ENCODE measurements at regions not wholly inside any gene's neighbourhood (a gene's known extent, or its start where the extent isn't known, plus 50 kb on each side); places are given as distances from the start of the nearest gene placed in this dataset.

DNA sequence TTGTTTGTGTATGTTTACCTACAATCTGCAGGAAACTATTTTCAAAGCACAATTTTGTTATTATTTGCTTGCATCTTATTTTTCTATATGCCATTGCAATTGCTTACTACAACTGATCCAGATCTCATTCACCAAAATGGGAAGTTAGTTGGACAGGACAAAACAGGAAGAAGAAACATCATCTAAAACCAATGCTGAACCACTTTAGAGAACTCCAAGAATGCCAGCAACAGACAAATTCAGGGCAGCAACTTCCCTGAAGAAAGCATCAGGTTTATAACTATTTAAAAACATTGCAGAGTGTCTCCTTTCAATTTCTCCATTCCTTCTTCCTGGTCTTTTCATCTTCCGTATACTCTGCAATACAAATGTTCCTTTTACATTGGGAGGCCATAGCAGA lies 82.4 kb upstream of the SMYD2 start:
- TF ChIP-seq EZH2 (IDR thresholded peaks at IDR 0.05; ENCODE audit: borderline replicate concordance, low read depth, low read length, severe bottlenecking) = no peak
- TF ChIP-seq, protein P1, sequence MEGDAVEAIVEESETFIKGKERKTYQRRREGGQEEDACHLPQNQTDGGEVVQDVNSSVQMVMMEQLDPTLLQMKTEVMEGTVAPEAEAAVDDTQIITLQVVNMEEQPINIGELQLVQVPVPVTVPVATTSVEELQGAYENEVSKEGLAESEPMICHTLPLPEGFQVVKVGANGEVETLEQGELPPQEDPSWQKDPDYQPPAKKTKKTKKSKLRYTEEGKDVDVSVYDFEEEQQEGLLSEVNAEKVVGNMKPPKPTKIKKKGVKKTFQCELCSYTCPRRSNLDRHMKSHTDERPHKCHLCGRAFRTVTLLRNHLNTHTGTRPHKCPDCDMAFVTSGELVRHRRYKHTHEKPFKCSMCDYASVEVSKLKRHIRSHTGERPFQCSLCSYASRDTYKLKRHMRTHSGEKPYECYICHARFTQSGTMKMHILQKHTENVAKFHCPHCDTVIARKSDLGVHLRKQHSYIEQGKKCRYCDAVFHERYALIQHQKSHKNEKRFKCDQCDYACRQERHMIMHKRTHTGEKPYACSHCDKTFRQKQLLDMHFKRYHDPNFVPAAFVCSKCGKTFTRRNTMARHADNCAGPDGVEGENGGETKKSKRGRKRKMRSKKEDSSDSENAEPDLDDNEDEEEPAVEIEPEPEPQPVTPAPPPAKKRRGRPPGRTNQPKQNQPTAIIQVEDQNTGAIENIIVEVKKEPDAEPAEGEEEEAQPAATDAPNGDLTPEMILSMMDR (IDR thresholded peaks at IDR 0.05; ENCODE audit: borderline replicate concordance, extremely low read depth, low read length, poor library complexity, severe bottlenecking) = no peak

Data from DND-41 (cell line).